ENCODE measurements at regions not wholly inside any gene's neighbourhood (a gene's known extent, or its start where the extent isn't known, plus 50 kb on each side); places are given as distances from the start of the nearest gene placed in this dataset.

- no peak for TF ChIP-seq CTCF (IDR thresholded peaks at IDR 0.05 in 2 of 3, conservative IDR thresholded peaks at IDR 0.05 in 1 of 3; ENCODE audit: control insufficient read depth in 2 of 3, extremely low read depth in 1 of 3, insufficient read depth in 1 of 3, low read depth in 3 of 3, low read length in 3 of 3)
- TF ChIP-seq SPI1 (IDR thresholded peaks at IDR 0.05; ENCODE audit: borderline replicate concordance, insufficient read depth, low read depth, low read length) = no peak
- no peak for TF ChIP-seq ZBTB11 (CRISPR knock-in tag; IDR thresholded peaks at IDR 0.05)
- TF ChIP-seq BCLAF1 (IDR thresholded peaks at IDR 0.05) = no peak
Measured at GRCh38 chr9:100884518-100884917, 144.0 kb upstream of the PLPPR1 start (continued).
